CMK (cell line): ENCODE measurements at regions not wholly inside any gene's neighbourhood (a gene's known extent, or its start where the extent isn't known, plus 50 kb on each side); places are given as distances from the start of the nearest gene placed in this dataset.

Experiments used
- DNase-seq: peaks from one replicate; pipeline ENCODE4 v3.0.0-alpha.2; 2010; ENCODE audit warnings: low read depth

GRCh38 chr9:96183751-96184150 is 118.2 kb downstream of the HSD17B3 start:
- no peak for DNase-seq

GRCh38 chr9:96178153-96178552 is 123.8 kb downstream of the HSD17B3 start:
- no peak for DNase-seq

- no peak for DNase-seq
Observed at GRCh38 chr9:96177719-96178028, 124.3 kb downstream of the HSD17B3 start.

GRCh38 chr9:96177005-96177718 is 124.8 kb downstream of the HSD17B3 start:
- DNase-seq, result no peak

GRCh38 chr9:96175796-96176195 is 126.2 kb downstream of the HSD17B3 start:
- DNase-seq, result no peak

- DNase-seq, result no peak
Observed at GRCh38 chr9:96175001-96175400, 127.0 kb downstream of the HSD17B3 start.

GRCh38 chr9:96174371-96174770 is 127.6 kb downstream of the HSD17B3 start:
- DNase-seq, result no peak

- DNase-seq, result no peak
Observed at GRCh38 chr9:96173640-96174039, 128.3 kb downstream of the HSD17B3 start.

GRCh38 chr9:96172797-96173196 is 129.2 kb downstream of the HSD17B3 start:
- no peak for DNase-seq

- DNase-seq, result no peak
Observed at GRCh38 chr9:96171728-96172127, 130.2 kb downstream of the HSD17B3 start.

- no peak for DNase-seq
Observed at GRCh38 chr9:96169901-96170300, 132.1 kb downstream of the HSD17B3 start.

- no peak for DNase-seq
Observed at GRCh38 chr9:96169484-96169883, 132.5 kb downstream of the HSD17B3 start.

- DNase-seq, result no peak
Observed at GRCh38 chr9:96168882-96169281, 133.1 kb downstream of the HSD17B3 start.

GRCh38 chr9:96167011-96167410 is 135.0 kb downstream of the HSD17B3 start:
- DNase-seq, result no peak

GRCh38 chr9:96164268-96164683 is 137.7 kb downstream of the HSD17B3 start:
- DNase-seq, result no peak

GRCh38 chr9:96163712-96164111 is 138.3 kb downstream of the HSD17B3 start:
- DNase-seq, result no peak

GRCh38 chr9:96163161-96163560 is 138.8 kb downstream of the HSD17B3 start:
- DNase-seq, result no peak

GRCh38 chr9:96161819-96162218 is 140.2 kb downstream of the HSD17B3 start:
- no peak for DNase-seq

GRCh38 chr9:96160866-96161265 is 141.1 kb downstream of the HSD17B3 start:
- no peak for DNase-seq

- DNase-seq, result no peak
Observed at GRCh38 chr9:96160168-96160567, 141.8 kb downstream of the HSD17B3 start.

- no peak for DNase-seq
Observed at GRCh38 chr9:96159596-96159995, 142.4 kb downstream of the HSD17B3 start.

- no peak for DNase-seq
Observed at GRCh38 chr9:96158909-96159575, 142.9 kb downstream of the HSD17B3 start.

- DNase-seq, result no peak
Observed at GRCh38 chr9:96158147-96158546, 143.8 kb downstream of the HSD17B3 start.

GRCh38 chr9:96157675-96158074 is 144.3 kb downstream of the HSD17B3 start:
- DNase-seq, result no peak
